ENCODE measurements at regions not wholly inside any gene's neighbourhood (a gene's known extent, or its start where the extent isn't known, plus 50 kb on each side); places are given as distances from the start of the nearest gene placed in this dataset.

DNA sequence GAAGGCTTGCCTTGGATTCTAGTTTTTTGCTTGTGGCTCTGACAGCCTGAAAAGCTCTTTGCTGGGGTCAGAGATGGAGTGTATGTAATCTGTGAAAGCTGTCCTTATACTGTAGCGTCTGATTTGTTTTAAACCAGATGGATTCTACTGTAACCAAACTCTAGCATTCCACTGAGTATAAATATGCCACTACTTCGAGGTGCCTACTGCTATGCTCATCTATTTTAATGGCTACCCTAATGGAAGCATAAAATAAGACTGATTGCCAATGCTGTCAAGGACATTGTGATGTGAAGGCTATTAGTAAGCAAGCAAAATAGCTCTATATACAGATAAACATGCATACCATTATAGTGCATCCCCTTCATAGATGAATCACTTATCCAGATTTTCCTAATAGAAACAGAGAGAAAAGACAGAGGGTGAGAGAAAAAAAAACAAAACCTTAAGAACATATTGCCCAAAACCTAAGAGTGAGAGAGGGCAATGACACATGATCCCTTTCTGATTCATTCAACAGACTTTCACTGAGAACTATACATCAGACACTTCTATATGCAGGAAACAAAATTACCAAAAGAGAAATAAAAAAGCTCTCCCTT lies 1025.8 kb upstream of the LCORL start:
- TF ChIP-seq, protein P1, sequence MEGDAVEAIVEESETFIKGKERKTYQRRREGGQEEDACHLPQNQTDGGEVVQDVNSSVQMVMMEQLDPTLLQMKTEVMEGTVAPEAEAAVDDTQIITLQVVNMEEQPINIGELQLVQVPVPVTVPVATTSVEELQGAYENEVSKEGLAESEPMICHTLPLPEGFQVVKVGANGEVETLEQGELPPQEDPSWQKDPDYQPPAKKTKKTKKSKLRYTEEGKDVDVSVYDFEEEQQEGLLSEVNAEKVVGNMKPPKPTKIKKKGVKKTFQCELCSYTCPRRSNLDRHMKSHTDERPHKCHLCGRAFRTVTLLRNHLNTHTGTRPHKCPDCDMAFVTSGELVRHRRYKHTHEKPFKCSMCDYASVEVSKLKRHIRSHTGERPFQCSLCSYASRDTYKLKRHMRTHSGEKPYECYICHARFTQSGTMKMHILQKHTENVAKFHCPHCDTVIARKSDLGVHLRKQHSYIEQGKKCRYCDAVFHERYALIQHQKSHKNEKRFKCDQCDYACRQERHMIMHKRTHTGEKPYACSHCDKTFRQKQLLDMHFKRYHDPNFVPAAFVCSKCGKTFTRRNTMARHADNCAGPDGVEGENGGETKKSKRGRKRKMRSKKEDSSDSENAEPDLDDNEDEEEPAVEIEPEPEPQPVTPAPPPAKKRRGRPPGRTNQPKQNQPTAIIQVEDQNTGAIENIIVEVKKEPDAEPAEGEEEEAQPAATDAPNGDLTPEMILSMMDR (conservative IDR thresholded peaks at IDR 0.05; ENCODE audit: low read depth, low read length), result no peak
- no peak for TF ChIP-seq EZH2 (IDR thresholded peaks at IDR 0.05; ENCODE audit: borderline replicate concordance, low read depth, low read length, poor library complexity, severe bottlenecking)
